ENCODE measurements at regions not wholly inside any gene's neighbourhood (a gene's known extent, or its start where the extent isn't known, plus 50 kb on each side); places are given as distances from the start of the nearest gene placed in this dataset.

- DNase-seq (ENCODE audit: insufficient read length, low spot score) (no peak), FAIRE-seq (no peak)
These were observed 67.6 kb downstream of the NMUR2 start for GRCh38 chr5:152337484-152337883.

GRCh38 chr5:152335461-152335860 is 69.6 kb downstream of the NMUR2 start:
- FAIRE-seq (no peak), DNase-seq (ENCODE audit: insufficient read length, low spot score) (no peak)

GRCh38 chr5:152332716-152333460 is 72.2 kb downstream of the NMUR2 start:
- DNase-seq (ENCODE audit: insufficient read length, low spot score), result no peak
- FAIRE-seq, result no peak

- DNase-seq (ENCODE audit: insufficient read length, low spot score) (no peak), FAIRE-seq (no peak)
These were observed 73.4 kb downstream of the NMUR2 start for GRCh38 chr5:152331718-152332117.

- FAIRE-seq, result no peak
- no peak for DNase-seq (ENCODE audit: insufficient read length, low spot score)
These were observed 74.1 kb downstream of the NMUR2 start for GRCh38 chr5:152331006-152331405.

GRCh38 chr5:152329761-152330283 is 75.3 kb downstream of the NMUR2 start:
- DNase-seq (ENCODE audit: insufficient read length, low spot score) (no peak), FAIRE-seq (no peak)

- FAIRE-seq (no peak), DNase-seq (ENCODE audit: insufficient read length, low spot score) (no peak)
These were observed 75.9 kb downstream of the NMUR2 start for GRCh38 chr5:152329207-152329606.

- DNase-seq (ENCODE audit: insufficient read length, low spot score) (no peak), FAIRE-seq (no peak)
These were observed 89.1 kb downstream of the NMUR2 start for GRCh38 chr5:152315942-152316341.

GRCh38 chr5:152314196-152314829 is 90.8 kb downstream of the NMUR2 start:
- DNase-seq (ENCODE audit: insufficient read length, low spot score), result no peak
- no peak for FAIRE-seq

GRCh38 chr5:152309926-152310450 is 95.1 kb downstream of the NMUR2 start:
- no peak for FAIRE-seq

GRCh38 chr5:152306386-152306785 is 98.7 kb downstream of the NMUR2 start:
- no peak for DNase-seq (ENCODE audit: insufficient read length, low spot score)
- FAIRE-seq, result no peak

More at GRCh38 chr5:152309926-152310450, 95.1 kb downstream of the NMUR2 start:
- DNase-seq (ENCODE audit: insufficient read length, low spot score), result no peak

- FAIRE-seq (no peak), DNase-seq (ENCODE audit: insufficient read length, low spot score) (no peak)
These were observed 99.6 kb downstream of the NMUR2 start for GRCh38 chr5:152305525-152305924.

GRCh38 chr5:152303841-152304240 is 101.2 kb downstream of the NMUR2 start:
- FAIRE-seq (no peak), DNase-seq (ENCODE audit: insufficient read length, low spot score) (no peak)

GRCh38 chr5:152297866-152298265 is 107.2 kb downstream of the NMUR2 start:
- FAIRE-seq, result no peak
- DNase-seq (ENCODE audit: insufficient read length, low spot score), result no peak

- no peak for FAIRE-seq
- DNase-seq (ENCODE audit: insufficient read length, low spot score), result no peak
These were observed 111.9 kb downstream of the NMUR2 start for GRCh38 chr5:152293189-152293588.

- FAIRE-seq, result no peak
- no peak for DNase-seq (ENCODE audit: insufficient read length, low spot score)
These were observed 114.9 kb downstream of the NMUR2 start for GRCh38 chr5:152290181-152290580.

GRCh38 chr5:152288917-152289595 is 116.0 kb downstream of the NMUR2 start:
- DNase-seq (ENCODE audit: insufficient read length, low spot score) (no peak), FAIRE-seq (no peak)

GRCh38 chr5:152288499-152288898 is 116.6 kb downstream of the NMUR2 start:
- FAIRE-seq (no peak), DNase-seq (ENCODE audit: insufficient read length, low spot score) (no peak)

- FAIRE-seq (no peak), DNase-seq (ENCODE audit: insufficient read length, low spot score) (no peak)
These were observed 119.3 kb downstream of the NMUR2 start for GRCh38 chr5:152285764-152286163.

- DNase-seq (ENCODE audit: insufficient read length, low spot score) (no peak), FAIRE-seq (no peak)
These were observed 122.7 kb downstream of the NMUR2 start for GRCh38 chr5:152282331-152282730.

- DNase-seq (ENCODE audit: insufficient read length, low spot score), result no peak
- FAIRE-seq, result no peak
These were observed 127.1 kb downstream of the NMUR2 start for GRCh38 chr5:152277936-152278335.

Measured in GM19239 (cell line).